T-cell (primary cell): ENCODE measurements at regions not wholly inside any gene's neighbourhood (a gene's known extent, or its start where the extent isn't known, plus 50 kb on each side); places are given as distances from the start of the nearest gene placed in this dataset.
"Not testable (repeated sequence)": the region's sequence is repeated elsewhere in the genome, so short reads cannot be mapped to it uniquely, and the experiment has no call there.

Source experiments
- ATAC-seq, 4 experiments: fragments of 200-7000 bp in 3 of 4; fragments of 150-1000 bp in 1 of 4; cut with Tn5 transposase; replicated peaks in 1 of 4; 1 replicate in 3 of 4; 2 replicates in 1 of 4; pipeline ENCODE4 v1.10.0; 2021; ENCODE audit warnings: moderate library complexity in 3 of 4, mild to moderate bottlenecking in 2 of 4, moderate number of reproducible peaks in 1 of 4
- CTCF ChIA-PET, 2 donors: fragments of 300-600 bp; sonication (Branson Sonifier 250); formaldehyde crosslinking; loops; one replicate each; lab custom pipeline; 2022; ENCODE audit warnings: antibody characterized with exemption in 2 of 2; lab: Charles Lee
- POLR2A ChIA-PET, 2 donors: fragments of 300-600 bp; sonication (Branson Sonifier 250); formaldehyde crosslinking; loops; one replicate each; lab custom pipeline; 2022; ENCODE audit warnings: antibody characterized with exemption in 2 of 2; lab: Charles Lee
- DNase-seq, 35 experiments: peaks; one replicate each; pipeline versions ENCODE4 v3.0.0 to v3.0.0-alpha.2; 2013 to 2023
- H3K27ac ChIP-seq: one replicate; pipeline ENCODE4 v1.5.1; 2013; ENCODE audit warnings: low read length
- H3K27me3 ChIP-seq, 2 experiments: replicated peaks in 1 of 2; 1 replicate in 1 of 2; 2 replicates in 1 of 2; pipeline versions ENCODE4 v1.6.1 to v1.7.0; 2013; ENCODE audit warnings: low read length in 1 of 2, mixed read lengths in 1 of 2; ENCODE audit not compliant: control insufficient read depth in 2 of 2, insufficient read depth in 2 of 2; ENCODE audit errors: extremely low read depth in 1 of 2
- H3K36me3 ChIP-seq, 2 donors: 1 replicate in 1 of 2; 2 replicates in 1 of 2; pipeline versions ENCODE4 v1.6.1 to v1.7.0; 2013; ENCODE audit warnings: low read length in 1 of 2; ENCODE audit not compliant: control insufficient read depth in 2 of 2, insufficient read depth in 1 of 2; ENCODE audit errors: extremely low read depth in 1 of 2
- H3K4me1 ChIP-seq, 2 experiments: 1 replicate in 1 of 2; 2 replicates in 1 of 2; pipeline versions ENCODE4 v1.6.1 to v1.7.0; 2013; ENCODE audit warnings: low read length in 2 of 2, mixed read lengths in 1 of 2; ENCODE audit not compliant: insufficient read depth in 2 of 2, control insufficient read depth in 1 of 2; ENCODE audit errors: extremely low read depth in 1 of 2
- H3K4me3 ChIP-seq, 2 donors: 1 replicate in 1 of 2; 2 replicates in 1 of 2; pipeline versions ENCODE4 v1.5.1 to v1.7.0; 2013; ENCODE audit warnings: mild to moderate bottlenecking in 2 of 2, low read length in 1 of 2, moderate library complexity in 1 of 2; ENCODE audit not compliant: control insufficient read depth in 1 of 2; ENCODE audit errors: extremely low read depth in 1 of 2
- H3K9me3 ChIP-seq: 2 replicates; pipeline ENCODE4 v1.7.0; 2013
- H3K27ac Mint-ChIP-seq, 2 donors: one replicate each; pipeline ENCODE4 v1.8.0; 2020 to 2021; ENCODE audit warnings: mild to moderate bottlenecking in 2 of 2, mixed read lengths in 2 of 2
- H3K27me3 Mint-ChIP-seq, 2 donors: one replicate each; pipeline ENCODE4 v1.8.0; 2021 to 2022; ENCODE audit warnings: mixed read lengths in 2 of 2
- H3K36me3 Mint-ChIP-seq: one replicate; pipeline ENCODE4 v1.8.0; 2021; ENCODE audit warnings: mixed read lengths
- H3K4me1 Mint-ChIP-seq, 3 donors: one replicate each; pipeline ENCODE4 v1.8.0; 2020 to 2022; ENCODE audit warnings: mixed read lengths in 3 of 3, mild to moderate bottlenecking in 1 of 3
- H3K4me3 Mint-ChIP-seq, 3 donors: one replicate each; pipeline ENCODE4 v1.8.0; 2020 to 2022; ENCODE audit warnings: mild to moderate bottlenecking in 3 of 3, mixed read lengths in 3 of 3, moderate library complexity in 3 of 3
- H3K9me3 Mint-ChIP-seq, 3 donors: one replicate each; pipeline ENCODE4 v1.8.0; 2020 to 2022; ENCODE audit warnings: mixed read lengths in 3 of 3
- WGBS: methylation state at CpG from one replicate; pipeline ENCODE4 v1.1.5; 2013; ENCODE audit warnings: missing lambda C conversion rate; ENCODE audit not compliant: insufficient coverage; 5-methylcytosine and 5-hydroxymethylcytosine counted together

GRCh38 chr5:68067291-68067690 lies 148.3 kb upstream of the PIK3R1 start:
- no peaks in the 10 kb centered on the region for H3K36me3 Mint-ChIP-seq
- ChIA-PET CTCF (no interaction called here), POLR2A (no interaction called here)
- H3K27ac ChIP-seq: no peak overlapping the region
- H3K27me3 ChIP-seq: no peaks in the 10 kb centered on the region
- H3K4me3 ChIP-seq: no peak overlapping the region
- no peak overlapping the region for H3K27ac Mint-ChIP-seq
- ATAC-seq (no peak), DNase-seq (no peak)
- WGBS: no CpG with 5 or more reads among the region's 1 CpG
- H3K36me3 ChIP-seq: no peaks in the 10 kb centered on the region
- H3K4me3 Mint-ChIP-seq: no peak overlapping the region
- peaks cover 4 to 17% (median 9%) of the 10 kb centered on the region in 3 donors for H3K9me3 Mint-ChIP-seq
- no peaks in the 10 kb centered on the region for H3K4me1 ChIP-seq
- no peaks in the 10 kb centered on the region for H3K9me3 ChIP-seq
- peaks cover 0 to 2% (median 0%) of the 10 kb centered on the region in 3 donors for H3K4me1 Mint-ChIP-seq
- no peaks in the 10 kb centered on the region for H3K27me3 Mint-ChIP-seq

- H3K27me3 ChIP-seq: no peaks in the 10 kb centered on the region
- no peak overlapping the region for H3K4me3 ChIP-seq
- 77% methylated on average over 2 of the region's 3 CpGs for WGBS
- ATAC-seq: no peak
- no peaks in the 10 kb centered on the region for H3K36me3 Mint-ChIP-seq
- ChIA-PET POLR2A (no interaction called here), CTCF (no interaction called here)
- no peaks in the 10 kb centered on the region for H3K4me1 Mint-ChIP-seq
- DNase-seq: no peak
- no peaks in the 10 kb centered on the region for H3K9me3 ChIP-seq
- no peak overlapping the region for H3K27ac Mint-ChIP-seq
- no peaks in the 10 kb centered on the region for H3K4me1 ChIP-seq
- H3K36me3 ChIP-seq: no peaks in the 10 kb centered on the region
- H3K27ac ChIP-seq: no peak overlapping the region
- H3K9me3 Mint-ChIP-seq: peaks cover 4 to 23% (median 12%) of the 10 kb centered on the region in 3 donors
- no peaks in the 10 kb centered on the region for H3K27me3 Mint-ChIP-seq
- no peak overlapping the region for H3K4me3 Mint-ChIP-seq
Observed at GRCh38 chr5:68066277-68066955, 149.1 kb upstream of the PIK3R1 start.

DNA sequence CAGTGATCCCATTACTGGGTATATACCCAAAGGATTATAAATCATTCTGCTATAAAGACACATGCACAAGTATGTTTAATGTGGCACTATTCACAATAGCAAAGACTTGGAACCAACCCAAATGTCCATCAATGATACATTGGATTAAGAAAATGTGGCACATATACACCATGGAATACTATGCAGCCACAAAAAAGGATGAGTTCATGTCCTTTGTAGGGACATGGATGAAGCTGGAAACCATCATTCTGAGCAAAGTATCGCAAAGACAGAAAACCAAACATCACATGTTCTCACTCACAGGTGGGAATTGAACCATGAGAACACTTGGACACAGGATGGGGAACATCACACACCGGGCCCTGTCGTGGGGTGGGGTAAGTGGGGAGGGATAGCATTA lies 150.2 kb upstream of the PIK3R1 start:
- H3K4me1 ChIP-seq, H3K4me1 Mint-ChIP-seq, POLR2A ChIA-PET, H3K4me3 Mint-ChIP-seq, H3K36me3 Mint-ChIP-seq, ATAC-seq, H3K27me3 ChIP-seq, H3K36me3 ChIP-seq, DNase-seq, H3K27ac Mint-ChIP-seq, H3K27ac ChIP-seq, CTCF ChIA-PET, H3K4me3 ChIP-seq, H3K9me3 ChIP-seq, H3K27me3 Mint-ChIP-seq: not testable (repeated sequence)
- H3K9me3 Mint-ChIP-seq: peaks cover 8 to 29% (median 15%) of the 10 kb centered on the region in 3 donors
- no CpG with 5 or more reads among the region's 3 CpGs for WGBS

- Mint-ChIP-seq H3K27me3 (peaks cover 8 to 14% of the 10 kb centered on the region in 2 donors), H3K36me3 (peaks cover 3% of the 10 kb centered on the region), H3K4me3 (no peak overlapping the region), H3K4me1 (no peaks in the 10 kb centered on the region), H3K9me3 (peaks cover 8 to 20% (median 10%) of the 10 kb centered on the region in 3 donors), H3K27ac (no peak overlapping the region)
- CTCF ChIA-PET: no interaction called here
- Histone ChIP-seq H3K27ac (no peak overlapping the region), H3K36me3 (no peaks in the 10 kb centered on the region), H3K9me3 (no peaks in the 10 kb centered on the region), H3K27me3 (peaks cover 0 to 3% of the 10 kb centered on the region in 2 experiments), H3K4me3 (no peak overlapping the region), H3K4me1 (no peaks in the 10 kb centered on the region)
- WGBS: no CpG with 5 or more reads among the region's 1 CpG
- ATAC-seq (no peak), DNase-seq (no peak)
- POLR2A ChIA-PET: no interaction called here
Observed at GRCh38 chr5:68060382-68060781, 155.2 kb upstream of the PIK3R1 start.

GRCh38 chr5:68057191-68057590 lies 158.4 kb upstream of the PIK3R1 start:
- no peaks in the 10 kb centered on the region for H3K9me3 ChIP-seq
- WGBS: no CpG with 5 or more reads among the region's 4 CpGs
- H3K36me3 Mint-ChIP-seq: peaks cover 3% of the 10 kb centered on the region
- no peaks in the 10 kb centered on the region for H3K36me3 ChIP-seq
- POLR2A ChIA-PET: no interaction called here
- no peak overlapping the region for H3K4me3 ChIP-seq
- no peaks in the 10 kb centered on the region for H3K4me1 ChIP-seq
- no peak overlapping the region for H3K4me3 Mint-ChIP-seq
- H3K27me3 ChIP-seq: peaks cover 0 to 3% of the 10 kb centered on the region in 2 experiments
- peaks cover 4 to 11% (median 4%) of the 10 kb centered on the region in 3 donors for H3K9me3 Mint-ChIP-seq
- no peaks in the 10 kb centered on the region for H3K4me1 Mint-ChIP-seq
- H3K27ac Mint-ChIP-seq: no peak overlapping the region
- DNase-seq: no peak
- H3K27ac ChIP-seq: no peak overlapping the region
- no peak for ATAC-seq
- CTCF ChIA-PET: no interaction called here
- peaks cover 8 to 14% of the 10 kb centered on the region in 2 donors for H3K27me3 Mint-ChIP-seq

DNA sequence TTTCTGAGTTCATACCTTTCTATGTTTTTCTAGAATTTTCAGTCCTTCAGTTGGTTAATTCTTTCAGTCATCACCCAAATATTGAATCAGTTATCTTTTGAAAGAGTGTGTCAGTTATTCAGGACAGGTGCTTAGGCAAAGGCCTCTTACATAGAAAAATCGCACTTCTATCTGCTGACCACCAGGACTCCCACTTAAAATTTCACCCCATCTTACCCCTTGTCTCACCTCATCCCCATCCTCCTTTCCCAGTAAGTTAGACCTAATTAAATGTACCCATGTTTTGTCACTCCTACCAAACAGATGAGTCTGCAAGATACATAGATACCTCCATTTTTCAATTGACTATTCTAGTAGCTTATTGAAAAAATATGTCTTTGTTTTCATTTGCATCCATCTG lies 159.9 kb upstream of the PIK3R1 start:
- H3K36me3 ChIP-seq: no peaks in the 10 kb centered on the region
- no peak overlapping the region for H3K4me3 ChIP-seq
- Mint-ChIP-seq H3K4me3 (no peak overlapping the region), H3K27me3 (peaks cover 3 to 14% of the 10 kb centered on the region in 2 donors), H3K36me3 (no peaks in the 10 kb centered on the region), H3K4me1 (no peaks in the 10 kb centered on the region), H3K27ac (no peak overlapping the region), H3K9me3 (peaks cover 0 to 4% (median 0%) of the 10 kb centered on the region in 3 donors)
- 100% methylated on average over 1 of the region's 1 CpG for WGBS
- H3K27ac ChIP-seq: no peak overlapping the region
- no peaks in the 10 kb centered on the region for H3K4me1 ChIP-seq
- ChIA-PET CTCF (no interaction called here), POLR2A (no interaction called here)
- H3K9me3 ChIP-seq: no peaks in the 10 kb centered on the region
- DNase-seq (no peak), ATAC-seq (no peak)
- peaks cover 0 to 2% of the 10 kb centered on the region in 2 experiments for H3K27me3 ChIP-seq
